A673 (cell line): ENCODE measurements at regions not wholly inside any gene's neighbourhood (a gene's known extent, or its start where the extent isn't known, plus 50 kb on each side); places are given as distances from the start of the nearest gene placed in this dataset.

Experiments used
- CTCF ChIP-seq: fragments of 300-800, 200-600 bp; sonication (generic); conservative IDR thresholded peaks from 2 replicates; pipeline ENCODE4 v1.5.1; 2017; ENCODE audit warnings: low read depth, mild to moderate bottlenecking, antibody characterized with exemption, low read length, moderate library complexity, mixed read lengths
- EZH2 ChIP-seq: fragments of 200-600 bp; sonication (generic); IDR thresholded peaks from 2 replicates; pipeline ENCODE4 v1.6.1; 2017; ENCODE audit warnings: borderline replicate concordance, low read depth, mild to moderate bottlenecking, mixed read lengths, antibody characterized with exemption, low read length; ENCODE audit not compliant: poor library complexity, severe bottlenecking

DNA sequence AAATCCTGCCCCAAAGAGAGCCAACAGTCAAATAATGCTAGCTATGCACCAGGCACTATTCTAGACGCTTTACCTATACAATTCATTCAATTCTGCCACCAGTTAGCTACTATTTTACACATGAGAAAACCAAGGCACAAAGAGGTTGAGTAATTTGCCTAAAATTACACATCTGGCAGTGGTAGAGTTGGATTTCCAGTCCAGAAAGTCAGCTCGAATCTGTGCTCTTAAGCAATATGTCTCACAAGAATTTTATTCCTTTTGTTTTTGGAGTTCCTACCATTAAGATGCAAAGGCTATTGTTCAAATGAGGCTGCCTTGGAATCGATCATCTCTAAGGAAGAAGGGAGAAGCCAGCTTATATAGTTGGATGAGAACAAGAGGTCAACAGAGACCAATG lies 256.9 kb upstream of the RASA1 start:
- TF ChIP-seq EZH2 (no peak), CTCF (no peak)
